GM12865 (cell line): ENCODE measurements at regions not wholly inside any gene's neighbourhood (a gene's known extent, or its start where the extent isn't known, plus 50 kb on each side); places are given as distances from the start of the nearest gene placed in this dataset.

Source experiments
- DNase-seq: peaks from one replicate; pipeline ENCODE4 v3.0.0; 2010; ENCODE audit warnings: low read depth
- H3K4me3 ChIP-seq: 2 replicates; pipeline ENCODE4 v1.5.1; 2011; ENCODE audit warnings: mild to moderate bottlenecking, low read depth, low read length, control low read depth
- CTCF ChIP-seq: IDR thresholded peaks from 2 replicates; pipeline ENCODE4 v1.5.1; 2011; ENCODE audit warnings: low read length, control low read depth, low read depth, inconsistent platforms; ENCODE audit not compliant: insufficient read depth; ENCODE audit errors: missing control alignments

GRCh38 chr16:62135911-62136310 is 99.7 kb upstream of the CDH8 start:
- no peak for DNase-seq
- H3K4me3 ChIP-seq = no peak overlapping the region
- no peak for TF ChIP-seq CTCF

- TF ChIP-seq CTCF = no peak
- no peak for DNase-seq
- H3K4me3 ChIP-seq = no peak overlapping the region
Observed at GRCh38 chr16:62135446-62135845, 99.2 kb upstream of the CDH8 start.

- DNase-seq = no peak
- no peak overlapping the region for H3K4me3 ChIP-seq
Observed at GRCh38 chr16:62130101-62130500, 93.9 kb upstream of the CDH8 start.

GRCh38 chr16:62105244-62105643 is 69.0 kb upstream of the CDH8 start:
- TF ChIP-seq CTCF = no peak
- no peak overlapping the region for H3K4me3 ChIP-seq
- DNase-seq = no peak

More at GRCh38 chr16:62130101-62130500, 93.9 kb upstream of the CDH8 start:
- no peak for TF ChIP-seq CTCF

- DNase-seq = no peak
- no peak overlapping the region for H3K4me3 ChIP-seq
- no peak for TF ChIP-seq CTCF
Observed at GRCh38 chr16:62102588-62102987, 66.3 kb upstream of the CDH8 start.

GRCh38 chr16:62100651-62101050 is 64.4 kb upstream of the CDH8 start:
- no peak for TF ChIP-seq CTCF
- no peak overlapping the region for H3K4me3 ChIP-seq
- DNase-seq = no peak

GRCh38 chr16:62089715-62090114 is 53.5 kb upstream of the CDH8 start:
- DNase-seq = no peak
- TF ChIP-seq CTCF = no peak
- H3K4me3 ChIP-seq = no peak overlapping the region
